ENCODE measurements at regions not wholly inside any gene's neighbourhood (a gene's known extent, or its start where the extent isn't known, plus 50 kb on each side); places are given as distances from the start of the nearest gene placed in this dataset.
"Not testable (repeated sequence)": the region's sequence is repeated elsewhere in the genome, so short reads cannot be mapped to it uniquely, and the experiment has no call there.

- not testable (repeated sequence) for DNase-seq (ENCODE audit: low read depth in 2 of 2)
Measured at GRCh38 chr21:5013455-5014304, 5507.7 kb upstream of the TPTE start.

- not testable (repeated sequence) for DNase-seq (ENCODE audit: low read depth in 2 of 2)
Measured at GRCh38 chr21:5015187-5015586, 5506.2 kb upstream of the TPTE start.

- not testable (repeated sequence) for DNase-seq (ENCODE audit: low read depth in 2 of 2)
Measured at GRCh38 chr21:5019120-5019519, 5502.3 kb upstream of the TPTE start.

GRCh38 chr21:5021815-5022214 lies 5499.6 kb upstream of the TPTE start:
- DNase-seq (ENCODE audit: low read depth in 2 of 2): not testable (repeated sequence)

GRCh38 chr21:5022254-5022653 lies 5499.1 kb upstream of the TPTE start:
- not testable (repeated sequence) for DNase-seq (ENCODE audit: low read depth in 2 of 2)

GRCh38 chr21:5022748-5023147 lies 5498.6 kb upstream of the TPTE start:
- DNase-seq (ENCODE audit: low read depth in 2 of 2): not testable (repeated sequence)

- not testable (repeated sequence) for DNase-seq (ENCODE audit: low read depth in 2 of 2)
Measured at GRCh38 chr21:5035147-5035546, 5486.2 kb upstream of the TPTE start.

- DNase-seq (ENCODE audit: low read depth in 2 of 2): not testable (repeated sequence)
Measured at GRCh38 chr21:5035587-5035986, 5485.8 kb upstream of the TPTE start.

- not testable (repeated sequence) for DNase-seq (ENCODE audit: low read depth in 2 of 2)
Measured at GRCh38 chr21:5037606-5038331, 5483.6 kb upstream of the TPTE start.

GRCh38 chr21:5039926-5040325 lies 5481.5 kb upstream of the TPTE start:
- not testable (repeated sequence) for DNase-seq (ENCODE audit: low read depth in 2 of 2)

GRCh38 chr21:5042583-5042982 lies 5478.8 kb upstream of the TPTE start:
- DNase-seq (ENCODE audit: low read depth in 2 of 2): not testable (repeated sequence)

GRCh38 chr21:5044812-5045211 lies 5476.6 kb upstream of the TPTE start:
- not testable (repeated sequence) for DNase-seq (ENCODE audit: low read depth in 2 of 2)

GRCh38 chr21:5051303-5052018 lies 5469.9 kb upstream of the TPTE start:
- DNase-seq (ENCODE audit: low read depth in 2 of 2): not testable (repeated sequence)

GRCh38 chr21:5055027-5055754 lies 5466.2 kb upstream of the TPTE start:
- DNase-seq (ENCODE audit: low read depth in 2 of 2): not testable (repeated sequence)

GRCh38 chr21:5055996-5056962 lies 5465.1 kb upstream of the TPTE start:
- not testable (repeated sequence) for DNase-seq (ENCODE audit: low read depth in 2 of 2)

- DNase-seq (ENCODE audit: low read depth in 2 of 2): not testable (repeated sequence)
Measured at GRCh38 chr21:5057077-5057476, 5464.3 kb upstream of the TPTE start.

- not testable (repeated sequence) for DNase-seq (ENCODE audit: low read depth in 2 of 2)
Measured at GRCh38 chr21:5060364-5061083, 5460.9 kb upstream of the TPTE start.

- DNase-seq (ENCODE audit: low read depth in 2 of 2): not testable (repeated sequence)
Measured at GRCh38 chr21:5064581-5065142, 5456.7 kb upstream of the TPTE start.

Data from stimulated activated CD4-positive, alpha-beta T cell treated with anti-CD3 and anti-CD28 coated beads, Interleukin-12 subunit alpha, Interleukin-12 subunit beta, amount 100 ng/mL, for 24 hours (primary cell).